GM13977 (cell line): ENCODE measurements at regions not wholly inside any gene's neighbourhood (a gene's known extent, or its start where the extent isn't known, plus 50 kb on each side); places are given as distances from the start of the nearest gene placed in this dataset.

Experiments used
- DNase-seq: peaks from one replicate; pipeline ENCODE4 v3.0.0; 2012; ENCODE audit warnings: low spot score
- CTCF ChIP-seq: IDR thresholded peaks from 2 replicates; pipeline ENCODE4 v1.5.1; 2012; ENCODE audit warnings: mild to moderate bottlenecking, control low read depth; ENCODE audit not compliant: insufficient read depth; ENCODE audit errors: extremely low read depth, missing control alignments
- in situ Hi-C: fragments of 300-500 bp; cut with MboI; formaldehyde crosslinking; loops from one replicate; pipeline ENCODE4 v1.12.0; 2022; ENCODE audit warnings: low sequenced_read_pairs, low pct_unique_long_range_greater_than_20kb, mixed read lengths, inconsistent platforms; ENCODE audit not compliant: unreplicated experiment

DNA sequence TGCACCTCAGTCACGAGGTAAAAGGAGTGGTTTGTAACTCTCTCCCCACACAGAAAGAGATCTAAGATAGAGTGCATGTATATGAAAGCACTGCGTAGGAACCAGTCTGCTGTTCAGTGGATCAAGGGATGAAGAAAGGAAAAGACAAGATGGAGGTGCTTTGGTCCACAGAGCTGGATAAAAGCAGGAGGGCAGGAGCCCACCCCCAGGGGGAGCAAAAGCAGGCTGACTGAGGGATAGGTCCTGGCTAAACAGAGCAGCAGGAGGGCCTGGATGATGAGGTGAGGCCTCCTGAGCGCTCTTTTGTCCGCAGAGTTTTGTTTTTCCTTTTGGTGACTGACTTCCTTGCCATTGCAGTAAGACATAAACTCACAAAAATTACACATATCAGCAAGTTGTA is 293.5 kb upstream of the C9orf72 start:
- TF ChIP-seq CTCF, result no peak
- in situ Hi-C loops, result no loop called here

DNA sequence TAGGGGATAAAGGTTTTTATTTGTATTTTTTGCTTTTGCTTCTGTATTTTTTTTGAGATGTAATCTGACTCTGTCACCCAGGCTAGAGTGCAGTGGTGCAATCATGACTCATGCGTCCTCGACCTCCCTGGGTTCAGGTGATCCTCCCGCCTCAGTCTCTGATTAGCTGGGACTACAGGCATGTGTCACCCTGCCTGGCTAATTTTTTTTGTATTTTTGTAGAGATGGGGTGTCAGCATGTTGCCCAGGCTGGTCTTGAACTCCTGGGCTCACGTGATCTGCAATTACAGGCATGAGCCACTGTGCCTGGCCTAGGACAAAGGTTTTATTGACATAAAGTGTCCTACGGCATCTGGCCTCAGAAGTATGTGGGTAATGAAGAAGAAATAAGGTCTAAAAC is 297.1 kb upstream of the C9orf72 start:
- in situ Hi-C loops, result no loop called here
- no peak for DNase-seq
- no peak for TF ChIP-seq CTCF

More for the DNA sequence above, 293.5 kb upstream of the C9orf72 start:
- DNase-seq, result no peak

- DNase-seq, result no peak
- TF ChIP-seq CTCF, result no peak
- in situ Hi-C loops, result no loop called here
These were observed 306.9 kb upstream of the C9orf72 start for GRCh38 chr9:27880156-27880555.

- DNase-seq, result no peak
- TF ChIP-seq CTCF, result no peak
- in situ Hi-C loops, result no loop called here
These were observed 307.4 kb upstream of the C9orf72 start for GRCh38 chr9:27880635-27881034.

- in situ Hi-C loops, result no loop called here
- peak; percentile 72 for TF ChIP-seq CTCF
- DNase-seq, result peak; percentile 15
These were observed 315.5 kb upstream of the C9orf72 start for GRCh38 chr9:27888661-27889295.

DNA sequence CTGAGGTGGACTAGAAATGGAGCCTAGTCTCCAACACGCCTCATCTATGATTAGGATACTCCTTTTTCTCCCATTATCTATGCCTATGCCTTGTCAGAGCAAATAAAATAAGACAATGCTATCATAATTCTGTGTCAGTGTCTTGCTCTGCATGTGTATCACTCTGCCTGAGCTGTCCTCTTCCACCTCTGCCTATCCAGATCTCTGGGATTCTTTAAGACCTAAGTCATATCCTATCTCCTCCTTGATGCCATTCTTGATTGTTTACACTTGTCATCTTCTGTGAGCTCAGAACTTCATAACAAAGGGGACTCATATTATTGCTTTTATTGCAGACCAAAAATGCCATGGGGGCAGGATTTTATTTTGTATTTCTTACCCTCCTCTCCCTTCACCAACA is 351.2 kb upstream of the C9orf72 start:
- TF ChIP-seq CTCF, result no peak
- in situ Hi-C loops, result no loop called here

More for the DNA sequence above, 351.2 kb upstream of the C9orf72 start:
- no peak for DNase-seq
